ENCODE measurements at regions not wholly inside any gene's neighbourhood (a gene's known extent, or its start where the extent isn't known, plus 50 kb on each side); places are given as distances from the start of the nearest gene placed in this dataset.

- Histone ChIP-seq H3K27me3 (no peaks in the 10 kb centered on the region), H3K4me1 (ENCODE audit: insufficient read depth) (no peaks in the 10 kb centered on the region), H3K4me3 (no peak overlapping the region), H3K36me3 (no peaks in the 10 kb centered on the region), H3K27ac (no peak overlapping the region), H3K9me3 (no peaks in the 10 kb centered on the region)
- intact Hi-C loops (cut with DNase I), result no loop called here
- TF ChIP-seq, protein P1, sequence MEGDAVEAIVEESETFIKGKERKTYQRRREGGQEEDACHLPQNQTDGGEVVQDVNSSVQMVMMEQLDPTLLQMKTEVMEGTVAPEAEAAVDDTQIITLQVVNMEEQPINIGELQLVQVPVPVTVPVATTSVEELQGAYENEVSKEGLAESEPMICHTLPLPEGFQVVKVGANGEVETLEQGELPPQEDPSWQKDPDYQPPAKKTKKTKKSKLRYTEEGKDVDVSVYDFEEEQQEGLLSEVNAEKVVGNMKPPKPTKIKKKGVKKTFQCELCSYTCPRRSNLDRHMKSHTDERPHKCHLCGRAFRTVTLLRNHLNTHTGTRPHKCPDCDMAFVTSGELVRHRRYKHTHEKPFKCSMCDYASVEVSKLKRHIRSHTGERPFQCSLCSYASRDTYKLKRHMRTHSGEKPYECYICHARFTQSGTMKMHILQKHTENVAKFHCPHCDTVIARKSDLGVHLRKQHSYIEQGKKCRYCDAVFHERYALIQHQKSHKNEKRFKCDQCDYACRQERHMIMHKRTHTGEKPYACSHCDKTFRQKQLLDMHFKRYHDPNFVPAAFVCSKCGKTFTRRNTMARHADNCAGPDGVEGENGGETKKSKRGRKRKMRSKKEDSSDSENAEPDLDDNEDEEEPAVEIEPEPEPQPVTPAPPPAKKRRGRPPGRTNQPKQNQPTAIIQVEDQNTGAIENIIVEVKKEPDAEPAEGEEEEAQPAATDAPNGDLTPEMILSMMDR (IDR thresholded peaks at IDR 0.05), result no peak
- TF ChIP-seq EP300 (IDR thresholded peaks at IDR 0.05) (no peak), POLR2A (IDR thresholded peaks at IDR 0.05) (no peak)
- DNase-seq, result no peak
These were observed 142.6 kb upstream of the CFAP20DC start for GRCh38 chr3:59192473-59192872.

GRCh38 chr3:59191651-59192050 is 141.8 kb upstream of the CFAP20DC start:
- Histone ChIP-seq H3K27ac (no peak overlapping the region), H3K4me1 (ENCODE audit: insufficient read depth) (no peaks in the 10 kb centered on the region), H3K27me3 (no peaks in the 10 kb centered on the region), H3K9me3 (no peaks in the 10 kb centered on the region), H3K36me3 (no peaks in the 10 kb centered on the region), H3K4me3 (no peak overlapping the region)
- DNase-seq, result no peak
- intact Hi-C loops (cut with DNase I), result no loop called here
- TF ChIP-seq, protein P1 (IDR thresholded peaks at IDR 0.05), result no peak
- TF ChIP-seq POLR2A (IDR thresholded peaks at IDR 0.05) (no peak), EP300 (IDR thresholded peaks at IDR 0.05) (no peak)
- WGBS, 3 donors, result 84 to 90% (median 87%) methylated on average over 2 of the region's 2 CpGs

GRCh38 chr3:59189939-59190338 is 140.1 kb upstream of the CFAP20DC start:
- Histone ChIP-seq H3K36me3 (no peaks in the 10 kb centered on the region), H3K9me3 (no peaks in the 10 kb centered on the region), H3K27ac (no peak overlapping the region), H3K4me1 (ENCODE audit: insufficient read depth) (no peaks in the 10 kb centered on the region), H3K27me3 (no peaks in the 10 kb centered on the region), H3K4me3 (no peak overlapping the region)
- intact Hi-C loops (cut with DNase I), result no loop called here
- DNase-seq, result no peak
- 61 to 69% (median 62%) methylated on average over 5 of the region's 5 CpGs for WGBS, 3 donors
- TF ChIP-seq EP300 (IDR thresholded peaks at IDR 0.05), result no peak
- no peak for TF ChIP-seq POLR2A (IDR thresholded peaks at IDR 0.05)
- TF ChIP-seq, protein P1 (IDR thresholded peaks at IDR 0.05), result no peak

DNA sequence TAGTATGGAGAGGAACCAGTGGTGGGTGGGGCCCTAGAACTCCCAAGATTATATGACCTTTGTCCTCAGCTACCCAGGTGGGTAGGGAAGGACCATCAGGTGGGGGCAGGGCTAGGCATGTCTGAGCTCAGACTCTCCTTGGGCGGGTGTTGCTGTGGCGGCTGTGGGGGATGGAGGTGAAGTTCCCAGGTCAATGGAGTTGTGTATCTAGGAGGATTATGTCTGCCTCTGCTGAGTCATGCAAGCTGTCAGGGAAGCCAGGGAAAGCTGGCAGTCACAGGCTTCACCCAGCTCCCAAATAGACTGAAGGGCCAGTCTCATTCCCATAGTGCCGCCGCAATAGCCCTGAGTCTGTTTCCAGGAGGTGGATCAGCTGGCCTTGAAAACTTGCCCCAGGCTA is 139.7 kb upstream of the CFAP20DC start:
- intact Hi-C loops (cut with DNase I), result no loop called here
- H3K4me3 ChIP-seq, result no peak overlapping the region
- H3K9me3 ChIP-seq, result no peaks in the 10 kb centered on the region
- DNase-seq, result no peak
- H3K36me3 ChIP-seq, result no peaks in the 10 kb centered on the region
- 82 to 98% (median 83%) methylated on average over 4 of the region's 4 CpGs for WGBS, 3 donors
- TF ChIP-seq, protein P1 (IDR thresholded peaks at IDR 0.05), result no peak
- no peak for TF ChIP-seq POLR2A (IDR thresholded peaks at IDR 0.05)
- TF ChIP-seq EP300 (IDR thresholded peaks at IDR 0.05), result no peak
- no peaks in the 10 kb centered on the region for H3K27me3 ChIP-seq
- H3K27ac ChIP-seq, result no peak overlapping the region
- no peaks in the 10 kb centered on the region for H3K4me1 ChIP-seq (ENCODE audit: insufficient read depth)

DNA sequence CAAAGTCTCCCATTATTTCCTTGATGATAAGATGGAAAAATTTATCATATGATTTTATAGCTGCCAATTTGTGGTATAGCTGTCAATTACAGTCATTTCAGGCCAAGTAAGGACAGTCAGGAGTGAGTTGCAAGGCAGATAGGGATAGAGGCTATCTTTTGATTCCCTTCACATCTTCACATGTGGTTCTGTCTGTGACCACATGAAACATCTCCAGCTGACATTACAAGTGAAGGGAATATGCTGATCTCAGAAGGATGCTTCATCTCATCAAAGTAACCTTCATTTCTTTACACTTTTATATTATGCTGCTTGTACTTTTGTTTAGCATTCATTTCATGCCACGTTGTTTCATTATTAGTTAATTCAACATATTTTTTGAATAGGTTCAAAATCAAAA is 136.9 kb upstream of the CFAP20DC start:
- H3K27me3 ChIP-seq, result no peaks in the 10 kb centered on the region
- no peaks in the 10 kb centered on the region for H3K9me3 ChIP-seq
- no peaks in the 10 kb centered on the region for H3K4me1 ChIP-seq (ENCODE audit: insufficient read depth)
- H3K36me3 ChIP-seq, result no peaks in the 10 kb centered on the region
- no peak overlapping the region for H3K4me3 ChIP-seq
- intact Hi-C loops (cut with DNase I), result no loop called here
- 57 to 67% (median 65%) methylated on average over 1 of the region's 1 CpG for WGBS, 3 donors
- no peak for DNase-seq
- H3K27ac ChIP-seq, result no peak overlapping the region
- TF ChIP-seq EP300 (IDR thresholded peaks at IDR 0.05) (no peak), POLR2A (IDR thresholded peaks at IDR 0.05) (no peak)
- TF ChIP-seq, protein P1 (IDR thresholded peaks at IDR 0.05), result no peak
